ENCODE measurements at regions not wholly inside any gene's neighbourhood (a gene's known extent, or its start where the extent isn't known, plus 50 kb on each side); places are given as distances from the start of the nearest gene placed in this dataset.
"Not testable (repeated sequence)": the region's sequence is repeated elsewhere in the genome, so short reads cannot be mapped to it uniquely, and the experiment has no call there.

DNA sequence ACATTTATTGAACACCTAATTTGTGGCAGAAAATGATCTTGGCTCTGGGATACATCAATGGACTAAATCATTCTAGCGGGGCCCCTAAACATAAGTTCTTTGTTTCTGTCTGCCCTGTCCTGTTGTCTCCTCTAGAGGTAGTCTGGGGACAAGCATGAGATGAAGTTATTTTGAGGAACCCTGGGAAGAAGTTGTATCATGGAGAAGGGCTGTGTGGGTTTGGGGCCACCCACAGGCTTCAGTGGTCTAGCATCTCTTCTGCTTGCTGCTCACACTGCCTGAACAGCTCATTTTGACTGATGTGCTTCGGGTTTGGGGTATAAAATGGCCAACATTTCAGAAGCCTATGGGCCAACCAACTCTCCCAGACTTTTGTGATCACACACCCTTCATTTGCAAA, 50.3 kb upstream of the OSBPL11 start:
- no peak for DNase-seq

DNA sequence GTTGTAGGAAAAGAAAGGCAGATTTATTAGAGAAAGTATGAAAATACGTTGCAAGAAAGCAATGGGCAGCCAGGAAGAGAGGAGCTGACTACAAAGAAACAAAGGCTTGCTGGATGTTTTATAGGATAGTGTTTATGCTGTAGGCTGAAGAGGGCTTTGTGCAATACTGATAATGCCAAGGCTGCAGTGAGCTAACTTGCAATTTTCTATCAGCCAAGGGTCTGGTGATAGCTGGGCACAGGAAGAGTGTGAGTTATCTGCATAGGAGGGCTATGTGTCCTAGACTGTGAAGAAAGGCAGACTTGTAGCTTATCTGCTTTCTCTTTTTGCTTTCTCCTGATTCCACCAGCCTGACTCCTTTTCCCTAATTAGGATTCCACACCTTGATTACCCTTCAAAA, 51.3 kb upstream of the OSBPL11 start:
- no peak for DNase-seq

DNA sequence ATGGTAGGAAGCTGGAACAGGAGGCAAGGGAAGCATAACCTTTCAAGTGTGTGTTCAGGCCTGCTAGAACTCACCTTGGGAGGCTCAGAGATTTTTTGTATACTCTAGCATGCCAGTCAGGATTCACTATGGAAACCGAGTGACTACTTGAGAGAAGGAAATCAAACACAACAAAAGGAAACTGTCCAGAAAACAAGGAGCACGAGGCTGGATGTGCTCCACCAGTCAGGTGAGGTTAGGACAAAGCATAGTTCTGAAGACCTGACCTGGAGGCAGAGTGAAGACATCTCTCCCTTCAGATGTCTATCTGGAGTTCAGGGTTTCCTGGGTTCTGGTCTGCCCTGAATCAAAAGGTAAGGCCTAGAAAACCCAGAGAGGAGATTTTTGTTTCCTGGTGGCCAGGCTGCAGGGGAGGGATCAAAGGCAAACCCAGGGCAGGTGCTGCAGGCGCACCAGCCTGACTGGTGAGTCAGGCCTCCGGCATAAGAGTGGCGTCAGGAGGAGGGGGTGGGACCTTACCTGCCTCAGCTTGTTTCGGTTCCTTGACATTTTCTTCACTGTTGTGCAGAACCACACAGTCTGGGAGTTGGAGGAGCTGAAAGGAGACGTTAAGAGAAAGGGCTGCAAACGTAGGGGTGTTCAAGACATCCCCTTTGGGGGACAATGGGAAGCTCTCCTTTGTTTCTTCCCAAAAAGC, 52.2 kb upstream of the OSBPL11 start:
- no peak for DNase-seq

DNA sequence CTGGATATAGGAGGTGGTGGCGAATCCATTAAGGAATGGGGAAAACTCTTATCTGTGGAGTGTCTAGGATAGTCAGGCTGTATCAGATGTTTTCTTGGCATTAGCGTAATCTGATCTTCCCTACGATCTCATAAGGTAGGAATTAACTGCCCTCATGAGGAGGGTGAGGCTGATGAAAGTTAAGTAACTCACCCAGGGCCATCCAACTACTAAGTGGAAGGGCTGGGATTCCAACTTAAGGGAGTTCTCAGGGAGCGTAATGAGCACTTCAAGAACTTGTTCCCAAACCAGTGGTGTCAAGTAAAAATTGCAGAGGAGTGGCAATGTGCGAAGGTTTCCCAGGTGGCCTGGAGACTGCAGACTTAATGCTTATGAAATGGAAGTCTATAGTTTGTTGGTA, 55.9 kb upstream of the OSBPL11 start:
- DNase-seq = no peak

DNA sequence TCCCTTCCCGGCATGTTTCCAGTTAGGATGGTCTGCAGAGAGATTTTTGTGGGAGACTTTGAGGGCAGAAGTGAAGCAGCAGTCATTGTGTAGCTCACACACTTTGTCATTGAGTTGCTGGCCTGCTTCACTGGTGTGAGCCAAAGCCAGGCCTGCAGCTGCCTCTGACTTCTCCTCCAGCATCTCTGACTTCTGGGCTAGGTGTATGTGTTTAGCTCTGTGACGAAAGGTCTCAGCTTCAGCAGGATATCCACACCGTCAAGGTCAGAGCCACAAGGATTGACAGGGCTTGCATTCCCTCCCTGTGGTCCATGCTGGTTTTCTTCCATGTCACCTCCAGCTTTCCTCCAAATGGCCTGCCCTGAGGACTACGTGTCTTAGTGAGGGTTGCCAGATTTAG, 57.1 kb upstream of the OSBPL11 start:
- no peak for DNase-seq

DNA sequence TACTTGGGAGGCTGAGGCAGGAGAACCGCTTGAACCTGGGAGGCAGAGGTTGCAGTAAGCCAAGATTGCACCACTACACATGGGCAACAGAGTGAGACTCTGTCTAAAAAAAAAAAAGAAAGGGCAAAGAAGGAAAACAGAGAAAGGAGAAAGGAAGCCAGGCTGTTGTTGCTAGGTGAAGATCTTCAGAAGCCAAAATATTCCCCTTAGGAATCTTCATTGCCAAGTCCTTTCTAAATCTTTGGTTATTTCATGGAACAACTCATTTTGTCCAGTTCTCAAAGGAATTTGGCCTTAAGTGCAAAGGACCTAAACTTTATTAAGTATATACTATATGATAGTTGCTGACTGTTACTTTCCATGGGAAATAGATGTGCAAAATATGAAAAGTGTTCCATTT, 59.2 kb upstream of the OSBPL11 start:
- no peak for DNase-seq

DNA sequence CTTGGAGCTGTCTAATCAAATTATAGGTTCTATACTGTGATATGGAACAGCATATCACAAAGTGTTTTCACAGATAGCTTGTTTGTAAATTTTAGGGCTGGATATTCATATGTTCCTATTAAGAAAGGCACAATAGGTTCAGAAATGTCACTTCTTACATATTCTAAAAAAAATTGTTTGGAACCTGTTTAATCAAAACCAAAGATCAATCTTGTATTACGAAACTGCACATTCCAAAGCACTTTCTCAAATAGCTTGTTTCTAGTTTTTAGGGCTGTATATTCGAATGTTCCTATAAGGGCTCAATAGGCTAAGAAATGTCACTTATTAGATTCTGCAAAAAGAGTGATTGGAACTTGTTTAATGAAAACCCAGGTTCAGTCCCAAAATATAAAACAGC, 67.4 kb upstream of the OSBPL11 start:
- no peak for DNase-seq

DNA sequence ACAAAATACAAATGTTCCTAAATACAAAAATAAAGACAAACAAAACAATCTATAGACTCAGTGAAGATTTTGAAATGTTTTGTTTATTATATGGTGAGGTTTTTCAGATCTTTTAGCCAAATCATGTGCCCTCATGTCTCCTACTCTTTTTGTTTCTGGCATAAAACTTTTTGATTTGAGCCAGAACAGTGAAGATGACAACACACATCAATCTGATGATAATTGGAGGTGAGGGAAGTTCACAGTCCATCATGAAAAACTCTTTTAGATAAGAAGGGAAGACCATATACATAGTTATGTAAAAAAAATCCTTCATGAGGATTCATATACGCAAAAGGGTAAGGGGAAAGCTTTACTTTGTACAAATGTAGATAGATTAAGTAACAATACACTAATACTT, 75.1 kb upstream of the OSBPL11 start:
- no peak for DNase-seq

DNA sequence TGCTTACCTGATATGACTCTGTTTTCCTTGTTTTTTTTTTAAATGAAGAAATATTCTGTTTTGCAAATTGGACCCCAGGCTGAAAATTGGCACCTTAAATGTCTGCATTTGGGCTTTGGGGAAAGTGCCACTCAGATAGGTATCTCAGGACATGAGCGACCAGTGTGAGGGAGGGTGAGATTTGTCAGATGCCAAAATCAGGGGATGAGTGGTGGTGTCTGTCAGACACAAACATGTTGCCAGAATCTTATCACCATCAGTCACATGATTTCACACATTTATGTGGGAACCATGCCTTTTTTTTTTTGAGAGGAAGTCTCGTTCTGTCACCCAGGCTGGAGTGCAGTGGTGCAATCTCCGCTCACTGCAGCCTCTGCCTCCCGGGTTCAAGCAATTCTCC, 75.6 kb upstream of the OSBPL11 start:
- no peak for DNase-seq

DNA sequence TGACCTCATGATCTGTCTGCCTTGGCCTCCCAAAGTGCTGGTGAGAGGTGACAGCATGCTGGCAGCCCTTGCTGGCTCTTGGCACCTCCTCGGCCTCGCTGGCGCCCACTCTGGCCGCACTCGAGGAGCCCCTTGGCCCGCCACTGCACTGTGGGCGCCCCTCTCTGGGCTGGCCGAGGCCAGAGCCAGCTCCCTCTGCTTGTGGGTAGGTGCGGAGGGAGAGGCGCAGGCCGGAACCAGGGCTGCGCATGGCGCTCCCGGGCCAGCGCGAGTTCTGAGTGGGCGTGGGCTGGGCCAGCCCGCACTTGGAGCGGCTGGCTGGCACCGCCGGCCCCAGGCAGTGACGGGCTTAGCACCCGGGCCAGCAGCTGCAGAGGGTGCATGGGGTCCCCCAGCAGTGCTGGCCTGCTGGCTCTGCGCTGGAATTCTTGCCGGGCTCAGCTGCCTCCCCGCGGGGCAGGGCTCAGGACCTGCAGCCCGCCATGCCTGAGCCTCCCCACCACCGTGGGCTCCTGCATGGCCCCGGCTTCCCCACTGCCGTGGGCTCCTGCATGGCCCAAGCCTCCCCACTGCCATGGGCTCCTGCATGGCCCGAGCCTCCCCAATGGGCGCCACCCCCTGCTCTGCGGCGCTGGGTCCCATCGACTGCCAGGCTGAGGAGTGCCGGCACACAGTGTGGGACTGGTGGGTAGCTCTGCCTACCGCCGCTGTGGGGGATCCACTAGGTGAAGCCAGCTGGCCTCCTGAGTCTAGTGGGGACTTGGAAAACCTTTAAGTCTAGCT, 76.4 kb upstream of the OSBPL11 start:
- no peak for DNase-seq

DNA sequence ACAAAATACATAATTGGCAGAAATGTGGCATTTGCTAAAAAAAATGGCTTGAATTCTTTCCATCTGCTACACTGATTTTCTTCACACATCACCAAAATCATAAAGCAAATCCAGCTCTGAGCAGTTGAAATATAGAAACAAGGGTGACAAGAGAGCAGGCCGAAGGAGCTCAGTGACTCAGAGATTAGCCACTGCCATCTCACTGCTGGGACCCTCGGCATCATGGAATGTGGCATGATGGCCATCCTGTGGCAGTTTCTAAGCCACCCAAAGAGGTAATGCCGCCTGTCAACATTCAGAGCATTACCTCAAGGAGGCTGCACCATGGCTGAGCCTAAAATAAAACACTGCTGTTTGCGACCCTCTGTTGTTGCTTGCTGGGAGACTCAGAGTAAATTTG, 80.5 kb upstream of the OSBPL11 start:
- no peak for DNase-seq

DNA sequence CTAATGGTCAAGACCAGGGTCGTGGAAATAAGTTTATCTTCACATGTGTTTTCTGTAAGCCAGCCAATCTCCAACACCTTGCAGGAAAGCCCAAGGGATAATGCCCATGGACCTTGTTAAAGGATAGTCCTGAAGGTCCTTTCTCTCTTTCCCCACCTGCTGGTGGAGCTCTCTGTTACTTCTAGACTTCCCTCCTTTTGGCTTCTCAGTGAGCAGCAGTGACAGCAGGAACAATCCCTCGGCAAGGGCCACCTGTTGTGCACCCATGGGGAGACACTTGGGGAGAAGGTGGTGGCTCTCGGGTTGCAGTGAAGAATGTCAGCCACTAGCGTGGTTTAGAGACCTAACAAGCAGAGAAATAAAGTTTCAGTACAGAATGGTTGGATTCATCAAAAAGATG, 84.0 kb upstream of the OSBPL11 start:
- DNase-seq = no peak

DNA sequence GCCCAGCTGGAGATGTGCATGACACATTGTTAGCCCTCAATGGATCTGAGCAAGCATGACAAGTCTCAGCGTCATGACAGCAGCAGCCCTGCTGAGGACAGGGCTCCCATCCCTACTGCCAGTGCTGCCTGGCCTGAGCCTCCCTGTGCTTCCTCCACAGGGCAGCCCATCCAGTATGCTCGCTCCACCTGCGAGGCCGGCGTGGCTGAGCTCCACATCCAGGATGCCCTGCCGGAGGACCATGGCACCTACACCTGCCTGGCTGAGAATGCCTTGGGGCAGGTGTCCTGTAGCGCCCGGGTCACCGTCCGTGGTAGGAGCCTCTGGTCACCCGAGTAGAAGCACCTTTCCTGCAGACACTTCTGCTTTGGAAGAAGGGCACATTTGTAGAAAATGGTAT, 85.8 kb upstream of the OSBPL11 start:
- DNase-seq = no peak

DNA sequence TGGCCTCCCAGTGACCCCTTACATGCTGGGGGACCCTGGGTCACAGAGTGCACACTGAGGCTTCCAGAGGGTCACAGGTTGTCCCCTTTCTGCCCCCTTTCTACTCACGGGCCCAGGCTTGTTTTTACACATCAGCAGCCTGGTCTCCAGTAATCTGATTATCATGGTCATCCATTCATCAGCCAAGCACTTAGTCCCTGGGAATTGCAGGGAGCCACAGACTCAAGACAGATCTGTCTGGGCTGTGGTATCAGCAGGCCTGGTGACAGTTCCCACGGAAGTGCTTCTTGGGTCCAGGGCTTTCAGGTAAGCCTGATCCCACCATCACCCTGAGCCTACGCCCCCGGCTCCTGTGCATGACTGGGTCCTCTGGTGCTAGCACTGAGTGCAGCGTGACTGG, 86.6 kb upstream of the OSBPL11 start:
- DNase-seq = not testable (repeated sequence)

DNA sequence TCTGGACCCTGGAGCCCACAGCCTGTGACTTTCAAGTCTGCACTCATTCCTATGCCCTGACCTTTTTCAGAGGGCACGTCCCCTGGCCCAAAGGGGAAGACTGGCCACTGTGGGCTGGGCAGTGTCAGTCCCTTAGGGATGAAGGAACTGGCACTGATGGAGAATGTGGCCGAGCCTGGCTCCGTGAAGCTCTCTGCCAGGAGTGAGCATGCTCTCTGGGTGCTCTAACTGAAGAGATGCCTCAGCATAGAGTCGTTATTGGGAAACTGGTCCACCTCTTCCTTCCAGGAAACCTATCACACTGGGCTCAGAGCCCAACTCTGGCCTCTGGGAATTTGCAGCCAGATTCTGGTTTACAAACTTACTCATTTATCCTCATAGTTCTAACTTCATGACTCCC, 87.3 kb upstream of the OSBPL11 start:
- not testable (repeated sequence) for DNase-seq

DNA sequence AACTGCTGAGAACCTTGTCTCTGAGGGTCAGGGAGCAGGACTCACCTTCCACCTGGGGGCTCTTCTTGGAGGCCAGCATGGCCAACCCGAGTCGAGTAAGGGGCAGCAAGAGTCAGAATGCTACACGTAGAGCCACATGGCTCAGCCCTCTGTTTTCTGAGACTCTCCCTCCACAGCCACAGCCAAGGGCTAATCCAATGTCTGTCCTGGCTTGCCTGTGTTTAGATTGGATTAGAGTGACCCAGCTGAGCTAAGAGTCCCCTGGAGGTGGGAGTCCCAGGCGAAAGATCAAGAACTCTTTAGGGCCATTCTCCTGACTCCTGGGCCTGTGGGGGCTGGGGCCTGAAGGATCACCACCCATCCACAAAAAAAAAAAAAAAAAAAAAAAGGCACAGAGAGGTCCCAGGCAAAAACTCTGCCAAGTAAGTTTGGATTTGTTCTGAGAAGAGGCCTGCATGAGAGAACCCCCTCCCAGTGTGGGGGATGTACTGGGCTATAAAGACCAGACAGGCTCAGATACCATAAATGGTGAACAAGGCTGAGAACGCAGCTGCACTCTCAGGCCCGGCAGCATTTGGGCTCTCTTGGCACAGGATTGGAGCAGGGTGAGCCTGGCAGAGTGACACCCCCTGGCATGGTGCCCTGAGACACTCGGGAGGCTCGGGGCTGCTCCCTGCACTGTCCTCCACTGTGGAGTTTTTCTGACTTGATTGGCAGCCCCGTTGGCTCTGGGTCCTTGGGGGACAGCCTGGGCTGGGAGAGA, 88.0 kb upstream of the OSBPL11 start:
- DNase-seq = no peak

DNA sequence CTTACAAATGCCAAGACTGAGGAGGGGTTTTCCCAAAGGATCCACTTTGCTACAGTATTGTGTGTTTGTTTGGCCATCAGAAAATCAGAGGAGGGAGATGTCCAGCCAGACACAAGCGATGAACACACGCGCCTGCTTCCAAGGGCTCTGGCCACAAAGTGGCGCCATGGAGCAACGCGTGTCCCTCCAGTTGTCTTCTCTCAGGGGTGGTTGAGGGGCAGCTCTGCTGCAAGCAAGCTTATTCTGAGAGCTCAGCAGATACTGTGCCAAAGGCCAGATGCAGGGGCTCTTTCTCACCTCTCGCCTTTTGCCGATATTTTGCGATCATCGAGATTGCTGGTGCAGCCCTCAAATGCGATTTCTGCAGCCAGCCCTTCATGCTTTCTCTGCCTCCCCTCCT, 88.9 kb upstream of the OSBPL11 start:
- no peak for DNase-seq

DNA sequence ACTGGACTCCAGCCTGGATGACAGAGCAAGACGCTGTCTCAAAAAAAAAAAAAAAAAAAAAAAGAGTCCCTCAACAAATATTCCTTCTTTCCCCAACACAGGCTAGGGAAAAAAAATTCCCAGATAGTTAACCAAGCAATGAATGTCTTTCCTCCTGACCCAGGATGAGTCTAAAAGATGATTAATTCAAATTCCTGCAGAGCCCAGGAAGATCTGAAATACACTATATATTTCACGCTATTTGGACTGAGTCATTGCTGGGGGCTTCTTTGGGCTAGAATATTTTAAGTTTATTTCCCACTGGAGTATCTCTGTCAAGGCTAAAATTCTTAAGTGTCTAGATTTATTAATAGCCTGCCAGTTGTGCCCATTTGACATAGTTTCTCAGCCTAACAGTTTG, 90.4 kb upstream of the OSBPL11 start:
- DNase-seq = not testable (repeated sequence)

DNA sequence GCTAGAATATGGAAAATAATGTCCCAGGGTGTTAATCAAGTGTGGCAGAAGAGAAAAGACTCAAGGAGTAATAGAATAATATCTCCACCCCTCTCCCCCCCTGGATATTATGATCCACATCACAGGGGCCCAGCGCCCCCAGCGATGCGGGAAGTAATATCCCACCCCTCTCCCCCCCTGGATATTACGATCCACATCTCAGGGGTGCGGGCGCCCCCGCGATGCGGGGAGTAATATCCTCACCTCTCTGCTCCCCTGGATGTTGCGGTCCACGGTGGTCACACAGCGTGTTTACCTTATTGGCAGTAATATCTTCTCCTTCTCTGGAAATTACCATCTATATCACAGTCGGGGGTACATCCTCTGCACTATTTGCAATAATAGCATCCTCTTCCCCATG, 97.1 kb upstream of the OSBPL11 start:
- DNase-seq = no peak

DNA sequence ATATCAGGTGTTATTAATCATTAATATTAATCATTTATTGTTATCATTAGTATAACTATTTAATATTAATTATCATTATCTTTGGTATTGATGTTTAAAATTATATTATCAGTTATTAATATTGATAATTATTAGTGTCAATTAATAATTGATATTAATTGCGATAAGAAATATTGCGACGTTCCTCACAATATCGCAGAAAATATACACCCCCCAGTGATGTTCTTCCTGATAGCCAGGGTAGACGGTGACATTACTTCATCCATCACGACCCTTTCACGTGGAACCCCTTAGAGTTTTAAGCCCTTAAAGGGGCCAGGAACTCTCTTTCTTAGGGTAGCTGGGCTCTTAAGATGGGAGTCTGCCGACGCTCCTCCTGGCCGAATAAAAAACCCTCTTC, 98.6 kb upstream of the OSBPL11 start:
- DNase-seq = no peak

DNA sequence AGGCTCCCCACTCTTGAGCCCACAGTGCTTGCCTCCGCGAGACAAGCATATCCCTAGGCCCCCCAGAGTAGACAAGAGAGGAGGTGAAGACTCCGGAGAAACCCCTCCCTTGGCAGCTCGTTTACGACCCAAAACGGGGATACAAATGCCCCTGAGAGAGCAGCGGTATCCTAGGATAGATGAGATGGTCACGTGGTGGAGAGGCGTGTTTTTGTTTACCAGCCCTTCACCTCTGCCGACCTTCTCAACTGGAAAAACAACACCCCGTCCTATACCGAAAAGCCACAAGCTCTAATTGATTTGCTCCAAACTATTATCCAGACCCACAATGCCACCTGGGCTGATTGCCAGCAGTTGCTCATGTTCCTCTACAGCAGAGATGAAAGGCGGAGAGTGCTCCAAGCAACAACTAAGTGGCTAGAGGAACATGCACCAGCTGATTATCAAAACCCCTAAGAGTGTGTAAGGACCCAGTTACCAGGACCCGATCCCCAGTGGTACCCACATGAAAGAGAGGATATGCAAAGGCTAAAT, 99.5 kb upstream of the OSBPL11 start:
- DNase-seq = no peak

DNA sequence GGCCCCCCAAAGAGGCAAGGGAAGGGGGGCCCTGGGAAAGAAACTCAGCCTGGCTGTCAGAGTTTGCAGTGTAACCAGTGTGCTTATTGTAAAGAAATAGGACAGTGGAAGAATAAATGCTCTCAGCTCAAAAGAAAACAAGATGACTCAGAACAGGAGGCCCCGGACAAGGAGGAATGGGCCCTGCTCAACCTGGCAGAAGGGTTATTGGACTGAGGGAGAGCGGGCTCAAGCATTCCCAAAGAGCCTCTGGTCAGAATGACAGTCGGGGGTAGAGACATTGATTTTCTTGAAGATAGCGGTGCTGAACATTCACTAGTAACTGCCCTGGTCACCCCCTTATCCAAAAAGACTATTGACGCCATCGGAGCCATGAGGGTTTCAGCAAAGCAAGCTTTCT, 100.4 kb upstream of the OSBPL11 start:
- DNase-seq = no peak

DNA sequence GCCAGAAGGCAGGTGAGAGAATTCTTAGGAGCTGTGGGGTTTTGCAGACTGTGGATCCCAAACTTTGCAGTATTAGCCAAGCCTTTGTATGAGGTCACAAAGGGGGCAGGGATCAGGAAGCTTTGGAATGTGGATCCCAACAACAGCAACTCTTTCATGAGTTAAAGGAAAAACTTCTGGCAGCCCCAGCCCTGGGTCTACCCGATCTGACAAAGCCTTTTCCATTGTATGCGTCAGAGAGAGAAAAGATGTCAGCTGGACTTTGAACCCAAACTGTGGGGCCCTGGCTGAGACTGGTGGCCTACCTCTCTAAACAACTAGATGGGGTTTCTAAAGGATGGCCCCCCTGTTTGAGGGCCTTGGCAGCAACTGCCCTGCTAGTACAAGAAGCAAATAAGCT, 101.8 kb upstream of the OSBPL11 start:
- DNase-seq = not testable (repeated sequence)

All from Kasumi-1 (cell line).